Hepatocyte (in vitro differentiated cells): ENCODE measurements at regions not wholly inside any gene's neighbourhood (a gene's known extent, or its start where the extent isn't known, plus 50 kb on each side); places are given as distances from the start of the nearest gene placed in this dataset.

Source experiments
- DNase-seq: peaks from one replicate; pipeline ENCODE4 v3.0.0-alpha.2; 2016; ENCODE audit warnings: low spot score
- H2AFZ ChIP-seq: fragments of 200-600 bp; sonication (generic); 2 replicates; pipeline ENCODE4 v1.6.0; 2016; ENCODE audit warnings: antibody characterized with exemption, mild to moderate bottlenecking
- H3K27ac ChIP-seq: fragments of 200-600 bp; sonication (generic); 2 replicates; pipeline ENCODE4 v1.5.1; 2016; ENCODE audit warnings: mild to moderate bottlenecking
- H3K27me3 ChIP-seq: fragments of 200-600 bp; sonication (generic); 2 replicates; pipeline ENCODE4 v1.6.1; 2016
- H3K36me3 ChIP-seq: fragments of 200-600 bp; sonication (generic); replicated peaks from 2 replicates; pipeline ENCODE4 v1.5.1; 2016; ENCODE audit warnings: low read depth; ENCODE audit not compliant: insufficient read depth
- H3K4me1 ChIP-seq: fragments of 200-600 bp; sonication (generic); 2 replicates; pipeline ENCODE4 v1.5.1; 2016; ENCODE audit warnings: mild to moderate bottlenecking, moderate library complexity; ENCODE audit not compliant: insufficient read depth
- H3K4me2 ChIP-seq: fragments of 200-600 bp; sonication (generic); 2 replicates; pipeline ENCODE4 v1.6.0; 2016
- H3K4me3 ChIP-seq: fragments of 200-600 bp; sonication (generic); 2 replicates; pipeline ENCODE4 v1.5.1; 2016; ENCODE audit warnings: mild to moderate bottlenecking
- H3K79me2 ChIP-seq: fragments of 200-600 bp; sonication (generic); 2 replicates; pipeline ENCODE4 v1.6.0; 2017; ENCODE audit warnings: mild to moderate bottlenecking
- H3K9me2 ChIP-seq: fragments of 200-600 bp; sonication (generic); replicated peaks from 2 replicates; pipeline ENCODE4 v1.6.0; 2017; ENCODE audit warnings: mild to moderate bottlenecking; ENCODE audit not compliant: insufficient read depth
- H3K9me3 ChIP-seq: fragments of 200-600 bp; sonication (generic); 2 replicates; pipeline ENCODE4 v1.5.1; 2016; ENCODE audit warnings: low read depth, mild to moderate bottlenecking
- H4K20me1 ChIP-seq: fragments of 200-600 bp; sonication (generic); 2 replicates; pipeline ENCODE4 v1.6.0; 2016; ENCODE audit warnings: mild to moderate bottlenecking; ENCODE audit not compliant: insufficient read depth, poor library complexity, severe bottlenecking
- CTCF ChIP-seq: fragments of 200-600 bp; sonication (generic); IDR thresholded peaks from 2 replicates; pipeline ENCODE4 v1.5.1; 2016; ENCODE audit warnings: antibody characterized with exemption, mild to moderate bottlenecking; ENCODE audit not compliant: poor library complexity
- EZH2 ChIP-seq: fragments of 200-600 bp; sonication (generic); IDR thresholded peaks from 2 replicates; pipeline ENCODE4 v1.6.1; 2016; ENCODE audit warnings: antibody characterized with exemption, mild to moderate bottlenecking, borderline replicate concordance
- EZH2phosphoT487 ChIP-seq: fragments of 200-600 bp; sonication (generic); IDR thresholded peaks from one replicate; pipeline ENCODE4 v1.6.1; 2018; ENCODE audit warnings: antibody characterized with exemption, mild to moderate bottlenecking, low read depth, moderate library complexity; ENCODE audit not compliant: unreplicated experiment, severe bottlenecking
- WGBS: methylation state at CpG from one replicate; pipeline ENCODE4 v1.1.6; 2016; ENCODE audit warnings: low lambda C conversion rate; ENCODE audit errors: missing lambda C conversion rate; 5-methylcytosine and 5-hydroxymethylcytosine counted together

GRCh38 chr2:61770298-61770697 is 83.6 kb downstream of the FAM161A start:
- WGBS: 77% methylated on average over 1 of the region's 1 CpG
- H3K4me1 ChIP-seq: no peaks in the 10 kb centered on the region
- no peak overlapping the region for H3K4me2 ChIP-seq
- H3K36me3 ChIP-seq: no peaks in the 10 kb centered on the region
- H3K27ac ChIP-seq: no peak overlapping the region
- DNase-seq: no peak
- H4K20me1 ChIP-seq: no peaks in the 10 kb centered on the region
- H3K9me2 ChIP-seq: no peaks in the 10 kb centered on the region
- H3K79me2 ChIP-seq: no peaks in the 10 kb centered on the region
- no peak overlapping the region for H3K4me3 ChIP-seq
- no peaks in the 10 kb centered on the region for H3K9me3 ChIP-seq
- TF ChIP-seq EZH2: no peak
- no peak for TF ChIP-seq EZH2phosphoT487
- TF ChIP-seq CTCF: no peak
- no peaks in the 10 kb centered on the region for H3K27me3 ChIP-seq
- no peak overlapping the region for H2AFZ ChIP-seq

- Histone ChIP-seq H3K4me2 (no peak overlapping the region), H3K27ac (no peak overlapping the region), H4K20me1 (no peaks in the 10 kb centered on the region), H3K79me2 (no peaks in the 10 kb centered on the region), H3K36me3 (no peaks in the 10 kb centered on the region), H3K4me3 (no peak overlapping the region), H3K4me1 (no peaks in the 10 kb centered on the region), H3K27me3 (no peaks in the 10 kb centered on the region), H2AFZ (no peak overlapping the region), H3K9me2 (no peaks in the 10 kb centered on the region), H3K9me3 (no peaks in the 10 kb centered on the region)
- TF ChIP-seq CTCF (no peak), EZH2 (no peak), EZH2phosphoT487 (no peak)
- no peak for DNase-seq
- 78% methylated on average over 1 of the region's 1 CpG for WGBS
Measured at GRCh38 chr2:61769093-61769675, 84.7 kb downstream of the FAM161A start.

GRCh38 chr2:61764035-61764800 is 89.6 kb downstream of the FAM161A start:
- Histone ChIP-seq H2AFZ (peak overlapping the region; percentile 83), H3K79me2 (peaks cover 6% of the 10 kb centered on the region), H3K4me2 (peak overlapping the region; percentile 75), H3K27me3 (no peaks in the 10 kb centered on the region), H3K4me1 (no peaks in the 10 kb centered on the region), H3K4me3 (peak overlapping the region; percentile 28), H4K20me1 (no peaks in the 10 kb centered on the region), H3K27ac (peak overlapping the region; percentile 97), H3K9me3 (no peaks in the 10 kb centered on the region), H3K9me2 (no peaks in the 10 kb centered on the region), H3K36me3 (no peaks in the 10 kb centered on the region)
- peak; percentile 99 for DNase-seq
- TF ChIP-seq EZH2phosphoT487 (no peak), EZH2 (no peak), CTCF (no peak)
- 3% methylated on average over 68 of the region's 70 CpGs for WGBS
